Esophagus muscularis mucosa (tissue), 4 donors: ENCODE measurements at regions not wholly inside any gene's neighbourhood (a gene's known extent, or its start where the extent isn't known, plus 50 kb on each side); places are given as distances from the start of the nearest gene placed in this dataset.

Experiments
- EP300 ChIP-seq: sonication (generic); formaldehyde crosslinking; IDR thresholded peaks from one replicate; pipeline ENCODE4 v1.6.1; 2017; ENCODE audit warnings: antibody characterized with exemption
- POLR2A ChIP-seq: fragments of 450-650 bp; IDR thresholded peaks from one replicate; pipeline ENCODE4 v1.6.1; 2017; ENCODE audit warnings: antibody characterized with exemption, moderate library complexity, mild to moderate bottlenecking, low read depth
- POLR2AphosphoS5 ChIP-seq, 2 donors: sonication (generic); formaldehyde crosslinking; IDR thresholded peaks; one replicate each; pipeline ENCODE4 v1.6.1; 2017; ENCODE audit warnings: antibody characterized with exemption in 2 of 2
- TF ChIP-seq, protein P1 (sequence below), 3 experiments: fragments of 200-600 bp in 2 of 3; fragments of 450-650 bp in 1 of 3; sonication (generic) in 2 of 3; IDR thresholded peaks; one replicate each; pipeline ENCODE4 v1.5.1; 2017 to 2019; ENCODE audit warnings: antibody characterized with exemption in 3 of 3, mild to moderate bottlenecking in 2 of 3, moderate library complexity in 1 of 3

- TF ChIP-seq EP300 = no peak
- TF ChIP-seq, protein P1, sequence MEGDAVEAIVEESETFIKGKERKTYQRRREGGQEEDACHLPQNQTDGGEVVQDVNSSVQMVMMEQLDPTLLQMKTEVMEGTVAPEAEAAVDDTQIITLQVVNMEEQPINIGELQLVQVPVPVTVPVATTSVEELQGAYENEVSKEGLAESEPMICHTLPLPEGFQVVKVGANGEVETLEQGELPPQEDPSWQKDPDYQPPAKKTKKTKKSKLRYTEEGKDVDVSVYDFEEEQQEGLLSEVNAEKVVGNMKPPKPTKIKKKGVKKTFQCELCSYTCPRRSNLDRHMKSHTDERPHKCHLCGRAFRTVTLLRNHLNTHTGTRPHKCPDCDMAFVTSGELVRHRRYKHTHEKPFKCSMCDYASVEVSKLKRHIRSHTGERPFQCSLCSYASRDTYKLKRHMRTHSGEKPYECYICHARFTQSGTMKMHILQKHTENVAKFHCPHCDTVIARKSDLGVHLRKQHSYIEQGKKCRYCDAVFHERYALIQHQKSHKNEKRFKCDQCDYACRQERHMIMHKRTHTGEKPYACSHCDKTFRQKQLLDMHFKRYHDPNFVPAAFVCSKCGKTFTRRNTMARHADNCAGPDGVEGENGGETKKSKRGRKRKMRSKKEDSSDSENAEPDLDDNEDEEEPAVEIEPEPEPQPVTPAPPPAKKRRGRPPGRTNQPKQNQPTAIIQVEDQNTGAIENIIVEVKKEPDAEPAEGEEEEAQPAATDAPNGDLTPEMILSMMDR (IDR thresholded peaks at IDR 0.05) = no peak
- no peak for TF ChIP-seq POLR2AphosphoS5 (IDR thresholded peaks at IDR 0.05)
- TF ChIP-seq POLR2A = no peak
Measured at GRCh38 chr2:84327645-84328249, 131.3 kb downstream of the SUCLG1 start.
